Esophagus muscularis mucosa (tissue), 3 donors: ENCODE measurements at regions not wholly inside any gene's neighbourhood (a gene's known extent, or its start where the extent isn't known, plus 50 kb on each side); places are given as distances from the start of the nearest gene placed in this dataset.

Experiments used
- CTCF ChIP-seq, 3 experiments: fragments of 200-600 bp in 2 of 3; fragments of 450-650 bp in 1 of 3; sonication (generic) in 2 of 3; IDR thresholded peaks; one replicate each; pipeline ENCODE4 v1.5.1; 2017 to 2019; ENCODE audit warnings: antibody characterized with exemption in 3 of 3, mild to moderate bottlenecking in 2 of 3, moderate library complexity in 1 of 3
- POLR2A ChIP-seq: fragments of 450-650 bp; IDR thresholded peaks from one replicate; pipeline ENCODE4 v1.6.1; 2017; ENCODE audit warnings: antibody characterized with exemption, moderate library complexity, mild to moderate bottlenecking, low read depth
- POLR2AphosphoS5 ChIP-seq, 2 donors: sonication (generic); formaldehyde crosslinking; IDR thresholded peaks; one replicate each; pipeline ENCODE4 v1.6.1; 2017; ENCODE audit warnings: antibody characterized with exemption in 2 of 2

- TF ChIP-seq CTCF (IDR thresholded peaks at IDR 0.05): no peak
- TF ChIP-seq POLR2AphosphoS5 (IDR thresholded peaks at IDR 0.05): no peak
- TF ChIP-seq POLR2A: no peak
Measured at GRCh38 chr11:98130117-98130625, 890.6 kb upstream of the CNTN5 start.
